Spleen (tissue), 11 donors: ENCODE measurements at regions not wholly inside any gene's neighbourhood (a gene's known extent, or its start where the extent isn't known, plus 50 kb on each side); places are given as distances from the start of the nearest gene placed in this dataset.
A peak's percentile ranks its signal among the peaks of the same experiment; 100 is the strongest.

ENCODE experiments used
- DNase-seq: peaks from one replicate; pipeline ENCODE4 v3.0.0-alpha.2; 2020
- H3K27ac ChIP-seq, 8 donors: fragments of 200-600 bp; sonication (generic) in 7 of 8; 1 replicate in 4 of 8; 2 replicates in 4 of 8; pipeline versions ENCODE4 v1.5.0 to v1.8.0; 2016 to 2021; ENCODE audit warnings: inconsistent platforms in 4 of 8, mild to moderate bottlenecking in 4 of 8, moderate library complexity in 1 of 8
- H3K27me3 ChIP-seq, 7 donors: fragments of 200-600 bp; sonication (generic) in 6 of 7; replicated peaks in 1 of 7; 1 replicate in 4 of 7; 2 replicates in 3 of 7; pipeline versions ENCODE4 v1.5.0 to v1.8.0; 2016 to 2021; ENCODE audit warnings: inconsistent platforms in 3 of 7, mild to moderate bottlenecking in 1 of 7
- H3K36me3 ChIP-seq, 6 donors: fragments of 200-600 bp; sonication (generic) in 5 of 6; 1 replicate in 4 of 6; 2 replicates in 2 of 6; pipeline versions ENCODE4 v1.5.0 to v1.8.0; 2016 to 2021; ENCODE audit warnings: inconsistent platforms in 2 of 6
- H3K4me1 ChIP-seq, 6 donors: fragments of 200-600 bp; sonication (generic) in 5 of 6; 1 replicate in 3 of 6; 2 replicates in 3 of 6; pipeline versions ENCODE4 v1.5.0 to v1.8.0; 2016 to 2021; ENCODE audit warnings: inconsistent platforms in 3 of 6
- H3K4me3 ChIP-seq, 8 donors: fragments of 200-600 bp; sonication (generic) in 7 of 8; 1 replicate in 4 of 8; 2 replicates in 4 of 8; pipeline versions ENCODE4 v1.5.0 to v1.8.0; 2016 to 2021; ENCODE audit warnings: inconsistent platforms in 4 of 8, mild to moderate bottlenecking in 4 of 8, moderate library complexity in 2 of 8
- H3K9me3 ChIP-seq, 8 donors: fragments of 200-600 bp; sonication (generic) in 7 of 8; 1 replicate in 4 of 8; 2 replicates in 4 of 8; pipeline versions ENCODE4 v1.5.0 to v1.8.0; 2016 to 2021; ENCODE audit warnings: inconsistent platforms in 4 of 8
- POLR2A ChIP-seq, 3 donors: fragments of 450-650 bp; IDR thresholded peaks; one replicate each; pipeline ENCODE4 v1.5.1; 2017; ENCODE audit warnings: antibody characterized with exemption in 3 of 3, mild to moderate bottlenecking in 1 of 3
- POLR2AphosphoS5 ChIP-seq, 3 donors: sonication (generic); formaldehyde crosslinking; IDR thresholded peaks; one replicate each; pipeline ENCODE4 v1.5.1; 2017; ENCODE audit warnings: antibody characterized with exemption in 3 of 3
- WGBS, 5 donors: extraction: QIAGEN DNeasy Blood & Tissue Kit in 3 of 5; methylation state at CpG; one replicate each; pipeline versions ENCODE4 v1.1.5 to v1.1.7; 2013 to 2018; 5-methylcytosine and 5-hydroxymethylcytosine counted together
- intact Hi-C: fragments of 100-400 bp; cut with DNase I; formaldehyde crosslinking; loops from one replicate; pipeline ENCODE4 v1.15.0; 2023; ENCODE audit warnings: low total_unique reads
- TF ChIP-seq, protein P1 (sequence below), 11 experiments: fragments of 200-600 bp in 7 of 11; fragments of 450-650 bp in 4 of 11; sonication (generic) in 4 of 11; IDR thresholded peaks in 8 of 11; conservative IDR thresholded peaks in 3 of 11; 1 replicate in 7 of 11; 2 replicates in 4 of 11; pipeline versions ENCODE4 v1.4.0 to v1.8.0; 2016 to 2021; ENCODE audit warnings: antibody characterized with exemption in 11 of 11, inconsistent platforms in 4 of 11, mild to moderate bottlenecking in 1 of 11
- donor health status: healthy with polysubstance abuse.
- donor health status: DM: no; HTN: no; CAD: no; lungs with moderate emphysema.
- donor health status: DM: no; HTN: no; CAD: no.
- donor health status: Bipolar disorder and iron deficiency.
- donor health status: healthy.
- donor health status: DM: no; HTN: no; CAD: no.
- donor health status: DM: yes; HTN: yes; CAD: no.

DNA sequence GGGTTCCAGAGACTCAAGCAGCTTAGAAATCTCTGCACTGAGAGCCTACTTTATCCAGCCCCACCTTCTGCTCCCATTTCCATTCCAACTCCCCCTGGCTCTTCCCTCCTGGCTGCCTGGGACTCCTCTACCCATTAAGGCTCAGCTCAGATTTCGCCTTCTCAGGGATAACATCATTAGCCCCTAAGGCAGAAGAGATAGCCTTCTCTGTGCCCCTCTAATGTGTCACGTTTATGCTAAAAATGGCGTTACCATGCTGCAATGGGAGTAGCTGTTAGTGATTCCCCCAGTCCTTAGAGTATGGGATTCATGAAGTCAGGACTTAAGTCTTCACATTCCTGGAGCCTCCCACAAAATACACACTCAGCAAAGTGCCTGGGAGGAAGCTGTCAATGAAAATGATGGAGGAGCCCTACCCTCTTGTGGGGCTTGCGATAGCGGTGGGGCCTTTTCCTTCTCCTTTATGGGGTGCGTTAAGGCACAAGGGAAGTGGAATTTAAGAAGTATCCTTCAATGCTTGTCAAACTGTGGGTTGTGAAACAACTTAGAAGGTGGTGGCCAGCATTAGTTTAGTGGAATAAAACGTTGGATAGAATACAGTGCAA is 144.7 kb upstream of the COPS8 start:
- TF ChIP-seq POLR2A (IDR thresholded peaks at IDR 0.05) (no peak), POLR2AphosphoS5 (IDR thresholded peaks at IDR 0.05) (no peak)
- TF ChIP-seq, protein P1, sequence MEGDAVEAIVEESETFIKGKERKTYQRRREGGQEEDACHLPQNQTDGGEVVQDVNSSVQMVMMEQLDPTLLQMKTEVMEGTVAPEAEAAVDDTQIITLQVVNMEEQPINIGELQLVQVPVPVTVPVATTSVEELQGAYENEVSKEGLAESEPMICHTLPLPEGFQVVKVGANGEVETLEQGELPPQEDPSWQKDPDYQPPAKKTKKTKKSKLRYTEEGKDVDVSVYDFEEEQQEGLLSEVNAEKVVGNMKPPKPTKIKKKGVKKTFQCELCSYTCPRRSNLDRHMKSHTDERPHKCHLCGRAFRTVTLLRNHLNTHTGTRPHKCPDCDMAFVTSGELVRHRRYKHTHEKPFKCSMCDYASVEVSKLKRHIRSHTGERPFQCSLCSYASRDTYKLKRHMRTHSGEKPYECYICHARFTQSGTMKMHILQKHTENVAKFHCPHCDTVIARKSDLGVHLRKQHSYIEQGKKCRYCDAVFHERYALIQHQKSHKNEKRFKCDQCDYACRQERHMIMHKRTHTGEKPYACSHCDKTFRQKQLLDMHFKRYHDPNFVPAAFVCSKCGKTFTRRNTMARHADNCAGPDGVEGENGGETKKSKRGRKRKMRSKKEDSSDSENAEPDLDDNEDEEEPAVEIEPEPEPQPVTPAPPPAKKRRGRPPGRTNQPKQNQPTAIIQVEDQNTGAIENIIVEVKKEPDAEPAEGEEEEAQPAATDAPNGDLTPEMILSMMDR (IDR thresholded peaks at IDR 0.05 in 8 of 11, conservative IDR thresholded peaks at IDR 0.05 in 3 of 11) = no peak
- 27 to 35% (median 30%) methylated on average over 7 of the region's 7 CpGs for WGBS, 5 donors
- Histone ChIP-seq H3K27ac (peak overlapping the region; percentile 35 to 84 (median 68)), H3K27me3 (peaks cover 0 to 14% (median 0%) of the 10 kb centered on the region in 7 donors), H3K4me1 (peaks cover 8 to 44% (median 15%) of the 10 kb centered on the region in 6 donors), H3K9me3 (no peaks in the 10 kb centered on the region), H3K4me3 (no peak overlapping the region), H3K36me3 (no peaks in the 10 kb centered on the region)
- intact Hi-C loops = no loop called here
- DNase-seq = no peak

DNA sequence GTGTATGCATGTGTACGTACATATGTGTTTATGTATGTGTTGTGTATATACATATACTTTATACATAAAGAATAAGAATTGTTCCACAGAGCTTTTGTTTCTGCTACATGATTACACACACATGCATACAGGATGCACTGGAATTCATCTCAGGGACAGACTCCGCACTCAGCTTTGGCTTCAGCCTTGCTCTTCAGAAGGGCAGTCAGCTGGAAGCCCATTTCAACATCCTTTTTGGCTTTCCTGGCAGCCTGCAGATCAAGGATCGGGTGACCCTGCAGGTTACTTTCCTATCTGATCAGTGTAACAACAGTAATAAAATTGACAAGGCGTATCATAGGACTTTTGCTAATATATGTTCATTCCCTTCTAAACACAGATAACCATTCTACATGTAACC is 144.1 kb upstream of the COPS8 start:
- WGBS, 5 donors = 71 to 80% (median 75%) methylated on average over 4 of the region's 4 CpGs
- H3K36me3 ChIP-seq = no peaks in the 10 kb centered on the region
- peaks cover 0 to 9% (median 0%) of the 10 kb centered on the region in 7 donors for H3K27me3 ChIP-seq
- no peak for DNase-seq
- TF ChIP-seq, protein P1 (IDR thresholded peaks at IDR 0.05 in 8 of 11, conservative IDR thresholded peaks at IDR 0.05 in 3 of 11) = no peak
- peak in 1 of 3 donors; percentile 60 for TF ChIP-seq POLR2AphosphoS5 (IDR thresholded peaks at IDR 0.05)
- H3K27ac ChIP-seq = peak overlapping the region in 7 of 8 donors; percentile 35 to 84 (median 69)
- intact Hi-C loops = no loop called here
- H3K9me3 ChIP-seq = no peaks in the 10 kb centered on the region
- peaks cover 8 to 49% (median 15%) of the 10 kb centered on the region in 6 donors for H3K4me1 ChIP-seq
- no peak overlapping the region for H3K4me3 ChIP-seq

DNA sequence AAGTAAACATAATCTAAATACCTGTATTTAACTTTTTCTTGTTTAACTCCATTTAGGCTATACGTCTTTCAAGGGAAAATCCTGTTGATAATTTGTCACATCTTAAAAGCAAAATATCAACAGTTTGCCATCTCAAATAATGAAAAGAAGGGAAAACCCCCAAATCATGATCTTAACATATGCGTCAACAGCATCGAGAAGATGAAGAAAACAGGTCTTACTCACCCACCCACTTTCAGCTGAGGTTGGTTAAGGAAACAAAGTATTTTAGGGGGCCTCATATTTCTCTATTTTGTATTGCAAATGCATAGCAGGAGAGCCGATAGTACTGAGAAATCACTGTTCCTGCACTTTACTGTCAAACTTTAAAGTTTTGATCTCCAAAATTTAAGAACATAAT is 143.1 kb upstream of the COPS8 start:
- DNase-seq = no peak
- H3K27me3 ChIP-seq = peaks cover 0 to 7% (median 0%) of the 10 kb centered on the region in 7 donors
- peak overlapping the region in 3 of 8 donors; percentile 40 to 84 (median 80) for H3K27ac ChIP-seq
- 56 to 67% (median 66%) methylated on average over 4 of the region's 4 CpGs for WGBS, 5 donors
- H3K4me1 ChIP-seq = peaks cover 8 to 52% (median 15%) of the 10 kb centered on the region in 6 donors
- H3K9me3 ChIP-seq = no peaks in the 10 kb centered on the region
- intact Hi-C loops = no loop called here
- H3K4me3 ChIP-seq = no peak overlapping the region
- no peak for TF ChIP-seq POLR2A (IDR thresholded peaks at IDR 0.05)
- TF ChIP-seq, protein P1 (IDR thresholded peaks at IDR 0.05 in 8 of 11, conservative IDR thresholded peaks at IDR 0.05 in 3 of 11) = no peak
- no peak for TF ChIP-seq POLR2AphosphoS5 (IDR thresholded peaks at IDR 0.05)
- no peaks in the 10 kb centered on the region for H3K36me3 ChIP-seq

DNA sequence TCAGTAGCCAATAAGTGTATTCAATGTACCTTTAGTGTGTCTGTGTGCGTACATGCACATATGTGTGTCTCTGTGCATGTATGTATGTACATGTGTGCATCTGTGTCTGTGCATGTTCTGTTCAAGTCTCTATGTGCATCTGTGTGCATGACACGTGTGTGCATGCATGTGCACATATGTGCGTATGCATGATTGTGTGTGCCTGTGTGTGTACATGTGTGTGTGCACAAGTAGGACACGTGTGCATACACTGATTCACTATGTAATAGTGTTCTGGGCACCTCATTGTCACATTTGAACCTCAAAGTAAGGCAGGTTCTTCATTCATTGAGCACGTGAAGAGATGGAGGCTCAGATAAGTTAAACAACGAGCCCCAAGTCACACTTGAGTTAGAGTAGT is 142.6 kb upstream of the COPS8 start:
- intact Hi-C loops = no loop called here

More for the DNA sequence above, 142.6 kb upstream of the COPS8 start:
- no peak overlapping the region for H3K27ac ChIP-seq
- H3K9me3 ChIP-seq = no peaks in the 10 kb centered on the region
- 75 to 83% (median 78%) methylated on average over 6 of the region's 6 CpGs for WGBS, 5 donors
- TF ChIP-seq, protein P1 (IDR thresholded peaks at IDR 0.05 in 8 of 11, conservative IDR thresholded peaks at IDR 0.05 in 3 of 11) = no peak
- TF ChIP-seq POLR2A (IDR thresholded peaks at IDR 0.05) (no peak), POLR2AphosphoS5 (IDR thresholded peaks at IDR 0.05) (no peak)
- no peak overlapping the region for H3K4me3 ChIP-seq
- H3K4me1 ChIP-seq = peaks cover 8 to 52% (median 15%) of the 10 kb centered on the region in 6 donors
- no peak for DNase-seq
- H3K36me3 ChIP-seq = no peaks in the 10 kb centered on the region
- peaks cover 0 to 7% (median 0%) of the 10 kb centered on the region in 7 donors for H3K27me3 ChIP-seq
